ENCODE measurements at regions not wholly inside any gene's neighbourhood (a gene's known extent, or its start where the extent isn't known, plus 50 kb on each side); places are given as distances from the start of the nearest gene placed in this dataset.

DNA sequence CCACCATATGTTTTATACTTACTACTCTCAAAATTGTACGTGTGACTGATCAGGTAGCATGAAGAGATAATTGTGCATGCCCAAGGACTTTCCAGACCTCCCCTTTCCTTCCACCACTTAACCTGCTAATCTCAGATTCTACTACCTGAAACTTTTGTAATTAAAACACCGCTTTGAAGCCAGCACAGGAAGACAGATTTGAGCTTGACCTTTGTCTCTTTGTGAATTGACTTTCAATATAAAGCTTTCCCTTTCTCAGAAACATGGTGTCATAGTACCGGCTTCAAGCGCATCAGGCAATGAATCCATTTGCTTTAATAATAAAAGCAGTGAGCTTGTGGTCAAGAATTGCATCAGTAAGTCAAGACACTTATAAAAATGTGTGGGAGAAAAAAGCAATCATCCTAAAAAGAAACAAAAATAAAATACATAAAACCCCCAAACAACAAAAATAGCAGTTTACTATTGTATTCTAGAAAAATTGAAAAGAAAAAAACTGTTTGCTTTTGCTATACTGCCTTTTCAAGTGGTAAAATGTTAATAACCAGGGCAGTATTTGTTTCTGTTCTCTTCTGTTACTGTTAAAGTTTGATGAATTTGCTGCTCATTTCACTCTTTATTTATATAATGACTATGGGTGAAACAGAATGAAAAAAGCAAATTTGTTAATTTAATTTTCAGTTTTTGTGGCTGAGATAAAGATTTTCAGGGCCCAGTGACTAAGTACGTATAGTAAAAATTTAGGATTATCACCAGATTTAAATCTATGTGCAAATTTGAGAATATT, 2075.3 kb downstream of the PCDH9 start (continued):
- TF ChIP-seq, protein P1, sequence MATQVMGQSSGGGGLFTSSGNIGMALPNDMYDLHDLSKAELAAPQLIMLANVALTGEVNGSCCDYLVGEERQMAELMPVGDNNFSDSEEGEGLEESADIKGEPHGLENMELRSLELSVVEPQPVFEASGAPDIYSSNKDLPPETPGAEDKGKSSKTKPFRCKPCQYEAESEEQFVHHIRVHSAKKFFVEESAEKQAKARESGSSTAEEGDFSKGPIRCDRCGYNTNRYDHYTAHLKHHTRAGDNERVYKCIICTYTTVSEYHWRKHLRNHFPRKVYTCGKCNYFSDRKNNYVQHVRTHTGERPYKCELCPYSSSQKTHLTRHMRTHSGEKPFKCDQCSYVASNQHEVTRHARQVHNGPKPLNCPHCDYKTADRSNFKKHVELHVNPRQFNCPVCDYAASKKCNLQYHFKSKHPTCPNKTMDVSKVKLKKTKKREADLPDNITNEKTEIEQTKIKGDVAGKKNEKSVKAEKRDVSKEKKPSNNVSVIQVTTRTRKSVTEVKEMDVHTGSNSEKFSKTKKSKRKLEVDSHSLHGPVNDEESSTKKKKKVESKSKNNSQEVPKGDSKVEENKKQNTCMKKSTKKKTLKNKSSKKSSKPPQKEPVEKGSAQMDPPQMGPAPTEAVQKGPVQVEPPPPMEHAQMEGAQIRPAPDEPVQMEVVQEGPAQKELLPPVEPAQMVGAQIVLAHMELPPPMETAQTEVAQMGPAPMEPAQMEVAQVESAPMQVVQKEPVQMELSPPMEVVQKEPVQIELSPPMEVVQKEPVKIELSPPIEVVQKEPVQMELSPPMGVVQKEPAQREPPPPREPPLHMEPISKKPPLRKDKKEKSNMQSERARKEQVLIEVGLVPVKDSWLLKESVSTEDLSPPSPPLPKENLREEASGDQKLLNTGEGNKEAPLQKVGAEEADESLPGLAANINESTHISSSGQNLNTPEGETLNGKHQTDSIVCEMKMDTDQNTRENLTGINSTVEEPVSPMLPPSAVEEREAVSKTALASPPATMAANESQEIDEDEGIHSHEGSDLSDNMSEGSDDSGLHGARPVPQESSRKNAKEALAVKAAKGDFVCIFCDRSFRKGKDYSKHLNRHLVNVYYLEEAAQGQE (IDR thresholded peaks at IDR 0.05; ENCODE audit: low read depth, low read length) = no peak
- TF ChIP-seq JUNB (IDR thresholded peaks at IDR 0.05) (no peak), ZNF274 (IDR thresholded peaks at IDR 0.05; ENCODE audit: insufficient read depth, insufficient read length) (no peak), IRF4 (IDR thresholded peaks at IDR 0.05; ENCODE audit: low read depth, low read length) (no peak), NBN (IDR thresholded peaks at IDR 0.05) (peak; percentile 26), ZNF384 (IDR thresholded peaks at IDR 0.05; ENCODE audit: borderline replicate concordance, low read depth, low read length) (peak; percentile 34; the same call in 1 of the 2 replicates), KLF5 (IDR thresholded peaks at IDR 0.05; ENCODE audit: partially characterized antibody) (no peak), MTA2 (IDR thresholded peaks at IDR 0.05; ENCODE audit: low read depth) (peak; percentile 86), SREBF1 (IDR thresholded peaks at IDR 0.05; ENCODE audit: low read length) (no peak), FOS (IDR thresholded peaks at IDR 0.05; ENCODE audit: borderline replicate concordance, extremely low read depth, insufficient read length) (no peak), NFXL1 (IDR thresholded peaks at IDR 0.05; ENCODE audit: borderline replicate concordance) (no peak), CBX3 (IDR thresholded peaks at IDR 0.05; ENCODE audit: borderline replicate concordance, low read depth) (no peak), SRF (IDR thresholded peaks at IDR 0.05; ENCODE audit: low read depth in 2 of 2, low read length in 2 of 2) (no peak), TARDBP (IDR thresholded peaks at IDR 0.05; ENCODE audit: borderline replicate concordance) (no peak), MEF2A (IDR thresholded peaks at IDR 0.05; ENCODE audit: insufficient read depth, low read depth, low read length) (no peak)
- TF ChIP-seq, protein P2, sequence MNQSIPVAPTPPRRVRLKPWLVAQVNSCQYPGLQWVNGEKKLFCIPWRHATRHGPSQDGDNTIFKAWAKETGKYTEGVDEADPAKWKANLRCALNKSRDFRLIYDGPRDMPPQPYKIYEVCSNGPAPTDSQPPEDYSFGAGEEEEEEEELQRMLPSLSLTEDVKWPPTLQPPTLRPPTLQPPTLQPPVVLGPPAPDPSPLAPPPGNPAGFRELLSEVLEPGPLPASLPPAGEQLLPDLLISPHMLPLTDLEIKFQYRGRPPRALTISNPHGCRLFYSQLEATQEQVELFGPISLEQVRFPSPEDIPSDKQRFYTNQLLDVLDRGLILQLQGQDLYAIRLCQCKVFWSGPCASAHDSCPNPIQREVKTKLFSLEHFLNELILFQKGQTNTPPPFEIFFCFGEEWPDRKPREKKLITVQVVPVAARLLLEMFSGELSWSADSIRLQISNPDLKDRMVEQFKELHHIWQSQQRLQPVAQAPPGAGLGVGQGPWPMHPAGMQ (IDR thresholded peaks at IDR 0.05; ENCODE audit: borderline replicate concordance) = no peak
- TF ChIP-seq, protein P3, sequence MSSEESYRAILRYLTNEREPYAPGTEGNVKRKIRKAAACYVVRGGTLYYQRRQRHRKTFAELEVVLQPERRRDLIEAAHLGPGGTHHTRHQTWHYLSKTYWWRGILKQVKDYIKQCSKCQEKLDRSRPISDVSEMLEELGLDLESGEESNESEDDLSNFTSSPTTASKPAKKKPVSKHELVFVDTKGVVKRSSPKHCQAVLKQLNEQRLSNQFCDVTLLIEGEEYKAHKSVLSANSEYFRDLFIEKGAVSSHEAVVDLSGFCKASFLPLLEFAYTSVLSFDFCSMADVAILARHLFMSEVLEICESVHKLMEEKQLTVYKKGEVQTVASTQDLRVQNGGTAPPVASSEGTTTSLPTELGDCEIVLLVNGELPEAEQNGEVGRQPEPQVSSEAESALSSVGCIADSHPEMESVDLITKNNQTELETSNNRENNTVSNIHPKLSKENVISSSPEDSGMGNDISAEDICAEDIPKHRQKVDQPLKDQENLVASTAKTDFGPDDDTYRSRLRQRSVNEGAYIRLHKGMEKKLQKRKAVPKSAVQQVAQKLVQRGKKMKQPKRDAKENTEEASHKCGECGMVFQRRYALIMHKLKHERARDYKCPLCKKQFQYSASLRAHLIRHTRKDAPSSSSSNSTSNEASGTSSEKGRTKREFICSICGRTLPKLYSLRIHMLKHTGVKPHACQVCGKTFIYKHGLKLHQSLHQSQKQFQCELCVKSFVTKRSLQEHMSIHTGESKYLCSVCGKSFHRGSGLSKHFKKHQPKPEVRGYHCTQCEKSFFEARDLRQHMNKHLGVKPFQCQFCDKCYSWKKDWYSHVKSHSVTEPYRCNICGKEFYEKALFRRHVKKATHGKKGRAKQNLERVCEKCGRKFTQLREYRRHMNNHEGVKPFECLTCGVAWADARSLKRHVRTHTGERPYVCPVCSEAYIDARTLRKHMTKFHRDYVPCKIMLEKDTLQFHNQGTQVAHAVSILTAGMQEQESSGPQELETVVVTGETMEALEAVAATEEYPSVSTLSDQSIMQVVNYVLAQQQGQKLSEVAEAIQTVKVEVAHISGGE (CRISPR knock-in tag; IDR thresholded peaks at IDR 0.05) = no peak
